ENCODE measurements at regions not wholly inside any gene's neighbourhood (a gene's known extent, or its start where the extent isn't known, plus 50 kb on each side); places are given as distances from the start of the nearest gene placed in this dataset.
A peak's percentile ranks its signal among the peaks of the same experiment; 100 is the strongest.

GRCh38 chr3:24679429-24679828 is 184.8 kb upstream of the THRB start:
- ChIA-PET CTCF (no interaction called here), POLR2A (no interaction called here)
- no peaks in the 10 kb centered on the region for H3K36me3 ChIP-seq (ENCODE audit: control insufficient read depth, insufficient read depth, low read length)
- no peak overlapping the region for H3K27ac ChIP-seq (ENCODE audit: low read length)
- TF ChIP-seq REST (IDR thresholded peaks at IDR 0.05; ENCODE audit: insufficient read depth in 1 of 2, low read depth in 2 of 2, low read length in 1 of 2) (no peak), TCF7L2 (IDR thresholded peaks at IDR 0.05; ENCODE audit: low read depth, low read length) (no peak), SIN3A (IDR thresholded peaks at IDR 0.05; ENCODE audit: borderline replicate concordance, insufficient read depth, low read depth, low read length) (no peak), CTCF (IDR thresholded peaks at IDR 0.05) (no peak), POLR2AphosphoS5 (IDR thresholded peaks at IDR 0.05; ENCODE audit: low read depth, low read length) (no peak)
- ATAC-seq (no peak), DNase-seq (ENCODE audit: low read depth, low spot score) (no peak)
- in situ Hi-C loops (cut with HindIII; ENCODE audit: low pct_unique_long_range_greater_than_20kb, low sequenced_read_pairs) = no loop called here
- intact Hi-C loops (cut with micrococcal nuclease; ENCODE audit: unreplicated experiment) = no loop called here
- no TSS peak for BruUV-seq (replicated peaks)
- H3K4me1 ChIP-seq (ENCODE audit: control insufficient read depth, insufficient read depth, low read length) = no peaks in the 10 kb centered on the region
- H3K9me3 ChIP-seq (ENCODE audit: control insufficient read depth, insufficient read depth, low read depth, low read length) = no peaks in the 10 kb centered on the region
- H3K4me3 ChIP-seq (ENCODE audit: low read depth in 2 of 2, low read length in 2 of 2) = no peak overlapping the region
- no peaks in the 10 kb centered on the region for H3K27me3 ChIP-seq (ENCODE audit: control insufficient read depth, insufficient read depth, low read length)

DNA sequence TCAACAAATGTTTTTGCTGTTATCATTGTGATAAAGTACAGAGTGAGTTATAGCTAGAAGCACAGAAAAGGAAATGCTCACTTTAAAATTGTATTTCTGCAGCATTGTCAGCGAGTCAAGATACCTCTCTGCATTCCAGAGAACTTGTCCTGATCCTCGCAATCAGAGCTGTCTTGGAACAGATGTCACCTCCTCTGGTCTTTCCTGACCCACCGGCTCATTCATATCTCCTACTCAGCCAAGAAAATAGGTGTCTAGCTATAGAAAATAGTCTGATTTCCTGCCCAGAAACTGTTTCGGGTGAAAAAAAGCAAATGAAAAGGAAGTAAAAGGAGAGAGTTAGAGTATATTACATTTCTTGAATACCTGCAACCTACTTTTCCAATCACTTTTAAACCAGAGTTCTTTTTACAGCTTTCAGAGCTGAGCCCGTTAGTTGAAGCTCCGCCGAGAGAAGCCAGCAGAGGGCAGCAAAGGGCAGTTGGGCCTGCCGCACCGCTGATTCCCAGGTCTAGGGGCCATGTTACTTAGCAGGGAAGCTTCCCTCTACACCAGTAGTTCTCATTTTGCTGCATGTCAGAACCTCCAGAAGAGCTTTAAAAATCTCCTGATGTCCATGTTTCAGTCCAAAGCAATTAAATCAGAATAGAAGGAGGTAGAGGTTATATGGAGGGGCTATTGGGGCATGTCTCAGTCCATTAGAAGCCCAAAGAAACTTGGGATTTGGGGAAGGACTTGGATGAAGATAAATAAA is 185.7 kb upstream of the THRB start:
- in situ Hi-C loops (cut with HindIII; ENCODE audit: low pct_unique_long_range_greater_than_20kb, low sequenced_read_pairs) = no loop called here
- DNase-seq (ENCODE audit: low read depth, low spot score) (peak; percentile 33), ATAC-seq (peak; percentile 78)
- Histone ChIP-seq H3K27me3 (ENCODE audit: control insufficient read depth, insufficient read depth, low read length) (no peaks in the 10 kb centered on the region), H3K4me1 (ENCODE audit: control insufficient read depth, insufficient read depth, low read length) (no peaks in the 10 kb centered on the region), H3K36me3 (ENCODE audit: control insufficient read depth, insufficient read depth, low read length) (no peaks in the 10 kb centered on the region), H3K27ac (ENCODE audit: low read length) (no peak overlapping the region), H3K9me3 (ENCODE audit: control insufficient read depth, insufficient read depth, low read depth, low read length) (no peaks in the 10 kb centered on the region), H3K4me3 (ENCODE audit: low read depth in 2 of 2, low read length in 2 of 2) (no peak overlapping the region)
- ChIA-PET POLR2A (no interaction called here), CTCF (interaction anchor here (0.6 to 0.7 kb wide), 3 partner anchors 10 to 528 kb away, joined by 3 to 5 read pairs (median 4); no protein-coding TSS in a partner anchor)
- intact Hi-C loops (cut with micrococcal nuclease; ENCODE audit: unreplicated experiment) = loop anchor here (5.0 kb wide), 2 partner anchors 493 to 683 kb away; no protein-coding TSS in a partner anchor
- no TSS peak for BruUV-seq (replicated peaks)
- TF ChIP-seq CTCF (IDR thresholded peaks at IDR 0.05) (peak; percentile 87), TCF7L2 (IDR thresholded peaks at IDR 0.05; ENCODE audit: low read depth, low read length) (no peak), SIN3A (IDR thresholded peaks at IDR 0.05; ENCODE audit: borderline replicate concordance, insufficient read depth, low read depth, low read length) (no peak), REST (IDR thresholded peaks at IDR 0.05; ENCODE audit: insufficient read depth in 1 of 2, low read depth in 2 of 2, low read length in 1 of 2) (no peak), POLR2AphosphoS5 (IDR thresholded peaks at IDR 0.05; ENCODE audit: low read depth, low read length) (no peak)
